Keratinocyte (primary cell): ENCODE measurements at regions not wholly inside any gene's neighbourhood (a gene's known extent, or its start where the extent isn't known, plus 50 kb on each side); places are given as distances from the start of the nearest gene placed in this dataset.

Experiments
- DNase-seq: peaks from one replicate; pipeline ENCODE4 v3.0.0-alpha.2; 2011; ENCODE audit warnings: low read depth, missing footprints, low spot score
- FAIRE-seq: peaks from 2 replicates; lab custom pipeline; 2011; peaks lifted over from hg19 to GRCh38; lab: Jason Lieb, UNC
- H2AFZ ChIP-seq: 2 replicates; pipeline ENCODE4 v1.6.0; 2012; ENCODE audit warnings: low read length, control low read depth, inconsistent platforms; ENCODE audit not compliant: control insufficient read depth
- H3K27ac ChIP-seq: 2 replicates; pipeline ENCODE4 v1.5.1; 2011; ENCODE audit warnings: low read length; ENCODE audit not compliant: control insufficient read depth, insufficient read depth
- H3K27me3 ChIP-seq: 3 replicates; pipeline ENCODE4 v1.6.0; 2011; ENCODE audit warnings: low read length; ENCODE audit not compliant: control insufficient read depth, insufficient read depth; ENCODE audit errors: extremely low read depth
- H3K36me3 ChIP-seq, 2 experiments: 2 replicates in 1 of 2; 3 replicates in 1 of 2; pipeline ENCODE4 v1.5.1; 2011; ENCODE audit warnings: low read length in 2 of 2, mild to moderate bottlenecking in 1 of 2; ENCODE audit not compliant: control insufficient read depth in 2 of 2, insufficient read depth in 2 of 2; ENCODE audit errors: extremely low read depth in 1 of 2
- H3K4me1 ChIP-seq: 3 replicates; pipeline ENCODE4 v1.5.1; 2011; ENCODE audit warnings: low read length; ENCODE audit not compliant: control insufficient read depth, insufficient read depth; ENCODE audit errors: extremely low read depth
- H3K4me2 ChIP-seq: 3 replicates; pipeline ENCODE4 v1.6.0; 2011; ENCODE audit warnings: low read depth, low read length; ENCODE audit not compliant: control insufficient read depth, insufficient read depth; ENCODE audit errors: extremely low read depth
- H3K4me3 ChIP-seq, 3 experiments: fragments of 200-600 bp in 1 of 3; sonication (generic) in 1 of 3; 2 replicates in 2 of 3; 3 replicates in 1 of 3; pipeline ENCODE4 v1.5.1; 2011 to 2016; ENCODE audit warnings: low read length in 3 of 3, mild to moderate bottlenecking in 3 of 3, control low read depth in 2 of 3, inconsistent platforms in 1 of 3, low read depth in 1 of 3, mixed read lengths in 1 of 3, mixed run types in 1 of 3, moderate library complexity in 1 of 3; ENCODE audit not compliant: control insufficient read depth in 2 of 3, insufficient read depth in 2 of 3; ENCODE audit errors: extremely low read depth in 1 of 3
- H3K79me2 ChIP-seq: 2 replicates; pipeline ENCODE4 v1.6.0; 2012; ENCODE audit warnings: low read length; ENCODE audit not compliant: control insufficient read depth, insufficient read depth
- H3K9ac ChIP-seq: 3 replicates; pipeline ENCODE4 v1.6.0; 2011; ENCODE audit warnings: low read length; ENCODE audit not compliant: control insufficient read depth, insufficient read depth; ENCODE audit errors: extremely low read depth
- H3K9me1 ChIP-seq: 3 replicates; pipeline ENCODE4 v1.6.0; 2011; ENCODE audit warnings: low read length; ENCODE audit not compliant: control insufficient read depth, insufficient read depth; ENCODE audit errors: extremely low read depth
- H3K9me3 ChIP-seq: 2 replicates; pipeline ENCODE4 v1.5.1; 2012; ENCODE audit warnings: low read depth, low read length; ENCODE audit not compliant: control insufficient read depth
- H4K20me1 ChIP-seq: 3 replicates; pipeline ENCODE4 v1.6.0; 2011; ENCODE audit warnings: low read length; ENCODE audit not compliant: control insufficient read depth, insufficient read depth; ENCODE audit errors: extremely low read depth
- EZH2 ChIP-seq: IDR thresholded peaks from one replicate; pipeline ENCODE4 v1.6.1; 2012; ENCODE audit warnings: inconsistent platforms, mild to moderate bottlenecking, low read length, moderate library complexity
- dilution Hi-C: fragments of 300-500 bp; cut with MboI; formaldehyde crosslinking; loops from one replicate; pipeline ENCODE4 v1.7.0; 2020; ENCODE audit warnings: low sequenced_read_pairs; ENCODE audit not compliant: extremely low pct_ligation_motif_present
- TF ChIP-seq, protein P1 (sequence below), 3 experiments: IDR thresholded peaks in 1 of 3; conservative IDR thresholded peaks in 1 of 3; optimal IDR thresholded peaks in 1 of 3; 2 replicates in 2 of 3; 3 replicates in 1 of 3; pipeline versions ENCODE3 to v1.5.1; 2011; ENCODE audit warnings: low read length in 3 of 3, mild to moderate bottlenecking in 3 of 3, moderate library complexity in 2 of 3, control low read depth in 1 of 3, inconsistent platforms in 1 of 3; ENCODE audit not compliant: insufficient read depth in 2 of 3; ENCODE audit errors: extremely low read depth in 1 of 3

DNA sequence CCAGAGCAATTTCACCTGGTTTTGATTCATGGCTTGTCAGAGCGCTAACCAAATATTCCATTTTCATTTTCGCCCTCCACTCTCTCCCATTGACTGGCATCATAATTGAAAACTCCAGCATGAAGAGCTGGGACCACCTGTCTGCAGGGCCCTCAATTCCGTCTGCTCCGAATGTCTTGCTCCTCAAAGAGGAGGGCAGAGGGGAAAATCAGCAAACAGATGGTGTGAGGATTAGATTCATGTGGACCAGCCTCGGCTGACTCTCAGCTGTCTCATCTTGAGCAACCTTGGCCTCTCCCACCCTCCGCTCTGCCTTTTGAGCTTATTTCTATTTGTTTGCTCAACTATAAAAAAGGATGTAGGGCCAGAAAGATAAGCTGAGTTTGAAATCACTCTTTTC lies 512.2 kb upstream of the PPP2R3A start:
- FAIRE-seq (no peak), DNase-seq (no peak)
- Histone ChIP-seq H3K4me2 (no peak overlapping the region), H3K9me1 (no peaks in the 10 kb centered on the region), H4K20me1 (no peaks in the 10 kb centered on the region), H3K79me2 (no peaks in the 10 kb centered on the region), H3K4me1 (no peaks in the 10 kb centered on the region), H3K4me3 (no peak overlapping the region), H2AFZ (no peak overlapping the region), H3K9me3 (no peaks in the 10 kb centered on the region), H3K36me3 (no peaks in the 10 kb centered on the region), H3K27me3 (no peaks in the 10 kb centered on the region), H3K27ac (no peak overlapping the region), H3K9ac (no peak overlapping the region)
- dilution Hi-C loops, result no loop called here
- TF ChIP-seq, protein P1, sequence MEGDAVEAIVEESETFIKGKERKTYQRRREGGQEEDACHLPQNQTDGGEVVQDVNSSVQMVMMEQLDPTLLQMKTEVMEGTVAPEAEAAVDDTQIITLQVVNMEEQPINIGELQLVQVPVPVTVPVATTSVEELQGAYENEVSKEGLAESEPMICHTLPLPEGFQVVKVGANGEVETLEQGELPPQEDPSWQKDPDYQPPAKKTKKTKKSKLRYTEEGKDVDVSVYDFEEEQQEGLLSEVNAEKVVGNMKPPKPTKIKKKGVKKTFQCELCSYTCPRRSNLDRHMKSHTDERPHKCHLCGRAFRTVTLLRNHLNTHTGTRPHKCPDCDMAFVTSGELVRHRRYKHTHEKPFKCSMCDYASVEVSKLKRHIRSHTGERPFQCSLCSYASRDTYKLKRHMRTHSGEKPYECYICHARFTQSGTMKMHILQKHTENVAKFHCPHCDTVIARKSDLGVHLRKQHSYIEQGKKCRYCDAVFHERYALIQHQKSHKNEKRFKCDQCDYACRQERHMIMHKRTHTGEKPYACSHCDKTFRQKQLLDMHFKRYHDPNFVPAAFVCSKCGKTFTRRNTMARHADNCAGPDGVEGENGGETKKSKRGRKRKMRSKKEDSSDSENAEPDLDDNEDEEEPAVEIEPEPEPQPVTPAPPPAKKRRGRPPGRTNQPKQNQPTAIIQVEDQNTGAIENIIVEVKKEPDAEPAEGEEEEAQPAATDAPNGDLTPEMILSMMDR (optimal IDR thresholded peaks at IDR 0.05 in 1 of 3, IDR thresholded peaks at IDR 0.05 in 1 of 3, conservative IDR thresholded peaks at IDR 0.05 in 1 of 3; ENCODE audit: extremely low read depth in 1 of 3, insufficient read depth in 2 of 3, low read length in 3 of 3), result no peak
- TF ChIP-seq EZH2, result no peak

GRCh38 chr3:135454890-135455289 lies 510.6 kb upstream of the PPP2R3A start:
- TF ChIP-seq, protein P1 (optimal IDR thresholded peaks at IDR 0.05 in 1 of 3, IDR thresholded peaks at IDR 0.05 in 1 of 3, conservative IDR thresholded peaks at IDR 0.05 in 1 of 3; ENCODE audit: extremely low read depth in 1 of 3, insufficient read depth in 2 of 3, low read length in 3 of 3), result no peak
- TF ChIP-seq EZH2, result no peak
- Histone ChIP-seq H3K9me1 (no peaks in the 10 kb centered on the region), H3K4me3 (no peak overlapping the region), H3K9ac (no peak overlapping the region), H3K4me1 (no peaks in the 10 kb centered on the region), H4K20me1 (no peaks in the 10 kb centered on the region), H3K79me2 (no peaks in the 10 kb centered on the region), H3K4me2 (no peak overlapping the region), H2AFZ (no peak overlapping the region), H3K27me3 (no peaks in the 10 kb centered on the region), H3K36me3 (no peaks in the 10 kb centered on the region), H3K9me3 (no peaks in the 10 kb centered on the region), H3K27ac (no peak overlapping the region)
- dilution Hi-C loops, result no loop called here
- DNase-seq, result no peak
- no peak for FAIRE-seq
